ENCODE measurements at regions not wholly inside any gene's neighbourhood (a gene's known extent, or its start where the extent isn't known, plus 50 kb on each side); places are given as distances from the start of the nearest gene placed in this dataset.

DNA sequence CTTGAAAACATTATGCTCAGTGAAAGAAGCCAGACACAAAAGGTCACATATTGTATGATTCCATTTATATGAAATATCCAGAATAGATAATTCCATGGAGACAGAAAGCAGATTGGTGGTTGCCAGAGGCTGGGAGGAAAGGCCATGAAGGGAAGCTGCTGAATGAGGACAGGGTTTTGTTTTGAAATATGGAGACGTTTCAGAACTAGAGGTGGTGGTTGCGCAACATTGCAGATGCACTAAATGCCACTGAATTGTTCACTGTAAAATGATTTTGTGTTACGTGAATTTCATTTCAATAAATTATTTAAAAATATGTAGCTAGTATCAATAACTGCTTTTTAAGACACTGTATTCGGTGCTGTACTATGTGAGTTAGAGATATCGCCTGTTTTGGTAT lies 101.7 kb upstream of the ZNF236 start:
- no TSS peak for BruUV-seq (replicated peaks)
- POLR2A ChIA-PET: no interaction called here

DNA sequence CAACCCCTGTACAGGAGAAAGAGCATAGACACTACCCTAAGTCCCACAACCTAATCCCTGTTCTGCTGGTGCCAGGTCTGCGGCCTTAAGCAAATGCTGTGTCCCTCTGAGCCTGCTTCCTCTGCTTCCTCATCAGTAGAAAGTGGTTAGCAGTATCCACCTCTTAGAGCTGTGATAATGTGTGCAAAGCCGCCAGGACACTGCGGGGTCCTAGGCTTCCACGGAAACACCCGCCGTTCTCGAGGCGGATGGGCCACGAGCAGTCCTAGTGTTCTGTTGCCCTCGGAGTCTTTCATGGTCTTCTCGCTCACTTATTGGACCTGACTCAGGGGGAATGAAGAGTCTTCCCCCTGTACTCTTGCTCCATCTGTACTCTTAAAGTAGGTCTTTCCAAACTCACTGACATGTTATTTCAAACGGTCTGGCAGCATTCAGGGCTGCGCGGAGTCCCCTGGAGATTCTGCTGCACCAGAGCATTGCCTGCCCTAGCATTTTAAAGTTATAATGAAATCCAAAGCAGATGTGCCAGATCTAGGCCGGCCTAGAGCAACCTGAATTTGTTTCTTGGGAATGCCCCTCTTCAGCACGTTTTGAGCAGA lies 107.2 kb upstream of the ZNF236 start:
- H3K4me1 ChIP-seq (ENCODE audit: insufficient read depth, low read length, poor library complexity, severe bottlenecking): no peaks in the 10 kb centered on the region
- H2AFZ ChIP-seq (ENCODE audit: low read length): no peak overlapping the region
- no peak for DNase-seq (ENCODE audit: low spot score)
- H4K20me1 ChIP-seq (ENCODE audit: insufficient read depth, low read length): no peaks in the 10 kb centered on the region
- intact Hi-C loops (cut with micrococcal nuclease; ENCODE audit: unreplicated experiment): no loop called here
- no peaks in the 10 kb centered on the region for H3K9me3 ChIP-seq (ENCODE audit: low read length)
- no peaks in the 10 kb centered on the region for H3K79me2 ChIP-seq (ENCODE audit: insufficient read depth, low read depth, low read length)
- H3K27ac ChIP-seq (ENCODE audit: low read depth, low read length, poor library complexity, severe bottlenecking): no peak overlapping the region
- ChIA-PET CTCF (ENCODE audit: unreplicated experiment) (no interaction called here), POLR2A (no interaction called here)
- H3K36me3 ChIP-seq (ENCODE audit: insufficient read depth, low read length): no peaks in the 10 kb centered on the region
- no TSS peak for BruUV-seq (replicated peaks)
- TF ChIP-seq, protein P1, sequence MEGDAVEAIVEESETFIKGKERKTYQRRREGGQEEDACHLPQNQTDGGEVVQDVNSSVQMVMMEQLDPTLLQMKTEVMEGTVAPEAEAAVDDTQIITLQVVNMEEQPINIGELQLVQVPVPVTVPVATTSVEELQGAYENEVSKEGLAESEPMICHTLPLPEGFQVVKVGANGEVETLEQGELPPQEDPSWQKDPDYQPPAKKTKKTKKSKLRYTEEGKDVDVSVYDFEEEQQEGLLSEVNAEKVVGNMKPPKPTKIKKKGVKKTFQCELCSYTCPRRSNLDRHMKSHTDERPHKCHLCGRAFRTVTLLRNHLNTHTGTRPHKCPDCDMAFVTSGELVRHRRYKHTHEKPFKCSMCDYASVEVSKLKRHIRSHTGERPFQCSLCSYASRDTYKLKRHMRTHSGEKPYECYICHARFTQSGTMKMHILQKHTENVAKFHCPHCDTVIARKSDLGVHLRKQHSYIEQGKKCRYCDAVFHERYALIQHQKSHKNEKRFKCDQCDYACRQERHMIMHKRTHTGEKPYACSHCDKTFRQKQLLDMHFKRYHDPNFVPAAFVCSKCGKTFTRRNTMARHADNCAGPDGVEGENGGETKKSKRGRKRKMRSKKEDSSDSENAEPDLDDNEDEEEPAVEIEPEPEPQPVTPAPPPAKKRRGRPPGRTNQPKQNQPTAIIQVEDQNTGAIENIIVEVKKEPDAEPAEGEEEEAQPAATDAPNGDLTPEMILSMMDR (conservative IDR thresholded peaks at IDR 0.05; ENCODE audit: low read length): no peak
- TF ChIP-seq EZH2phosphoT487 (IDR thresholded peaks at IDR 0.05; ENCODE audit: borderline replicate concordance, low read depth, low read length): no peak
- no peak overlapping the region for H3K4me3 ChIP-seq (ENCODE audit: low read depth, low read length, poor library complexity, severe bottlenecking)
- H3K4me2 ChIP-seq (ENCODE audit: low read length): no peak overlapping the region
- H3K9me2 ChIP-seq (ENCODE audit: insufficient read depth, low read length): no peaks in the 10 kb centered on the region

More for the DNA sequence above, 101.7 kb upstream of the ZNF236 start:
- Histone ChIP-seq H3K9me3 (ENCODE audit: low read length) (no peaks in the 10 kb centered on the region), H3K4me1 (ENCODE audit: insufficient read depth, low read length, poor library complexity, severe bottlenecking) (no peaks in the 10 kb centered on the region), H3K27ac (ENCODE audit: low read depth, low read length, poor library complexity, severe bottlenecking) (no peak overlapping the region), H3K4me2 (ENCODE audit: low read length) (no peak overlapping the region), H3K79me2 (ENCODE audit: insufficient read depth, low read depth, low read length) (no peaks in the 10 kb centered on the region), H3K4me3 (ENCODE audit: low read depth, low read length, poor library complexity, severe bottlenecking) (no peak overlapping the region), H2AFZ (ENCODE audit: low read length) (no peak overlapping the region), H3K36me3 (ENCODE audit: insufficient read depth, low read length) (no peaks in the 10 kb centered on the region), H3K9me2 (ENCODE audit: insufficient read depth, low read length) (no peaks in the 10 kb centered on the region), H4K20me1 (ENCODE audit: insufficient read depth, low read length) (no peaks in the 10 kb centered on the region)
- TF ChIP-seq, protein P1 (conservative IDR thresholded peaks at IDR 0.05; ENCODE audit: low read length): no peak
- TF ChIP-seq EZH2phosphoT487 (IDR thresholded peaks at IDR 0.05; ENCODE audit: borderline replicate concordance, low read depth, low read length): no peak
- intact Hi-C loops (cut with micrococcal nuclease; ENCODE audit: unreplicated experiment): no loop called here
- CTCF ChIA-PET (ENCODE audit: unreplicated experiment): no interaction called here
- no peak for DNase-seq (ENCODE audit: low spot score)

GRCh38 chr18:76713432-76713831 lies 108.9 kb upstream of the ZNF236 start:
- Histone ChIP-seq H3K4me3 (ENCODE audit: low read depth, low read length, poor library complexity, severe bottlenecking) (no peak overlapping the region), H3K4me2 (ENCODE audit: low read length) (no peak overlapping the region), H3K27ac (ENCODE audit: low read depth, low read length, poor library complexity, severe bottlenecking) (no peak overlapping the region), H3K9me3 (ENCODE audit: low read length) (no peaks in the 10 kb centered on the region), H3K4me1 (ENCODE audit: insufficient read depth, low read length, poor library complexity, severe bottlenecking) (no peaks in the 10 kb centered on the region), H3K36me3 (ENCODE audit: insufficient read depth, low read length) (no peaks in the 10 kb centered on the region), H3K79me2 (ENCODE audit: insufficient read depth, low read depth, low read length) (no peaks in the 10 kb centered on the region), H2AFZ (ENCODE audit: low read length) (no peak overlapping the region), H3K9me2 (ENCODE audit: insufficient read depth, low read length) (no peaks in the 10 kb centered on the region), H4K20me1 (ENCODE audit: insufficient read depth, low read length) (no peaks in the 10 kb centered on the region)
- intact Hi-C loops (cut with micrococcal nuclease; ENCODE audit: unreplicated experiment): no loop called here
- ChIA-PET CTCF (ENCODE audit: unreplicated experiment) (no interaction called here), POLR2A (no interaction called here)
- DNase-seq (ENCODE audit: low spot score): no peak
- TF ChIP-seq, protein P1 (conservative IDR thresholded peaks at IDR 0.05; ENCODE audit: low read length): no peak
- no peak for TF ChIP-seq EZH2phosphoT487 (IDR thresholded peaks at IDR 0.05; ENCODE audit: borderline replicate concordance, low read depth, low read length)
- BruUV-seq (replicated peaks): no TSS peak

Measured in OCI-LY7 (cell line).